Choroid plexus epithelial cell (primary cell): ENCODE measurements at regions not wholly inside any gene's neighbourhood (a gene's known extent, or its start where the extent isn't known, plus 50 kb on each side); places are given as distances from the start of the nearest gene placed in this dataset.
"Not testable (repeated sequence)": the region's sequence is repeated elsewhere in the genome, so short reads cannot be mapped to it uniquely, and the experiment has no call there.

Experiments used
- DNase-seq: peaks from one replicate; pipeline ENCODE4 v3.0.0-alpha.2; 2010; ENCODE audit warnings: low read depth
- H3K4me3 ChIP-seq: 2 replicates; pipeline ENCODE4 v1.5.1; 2011; ENCODE audit warnings: low read depth, mild to moderate bottlenecking, control low read depth, low read length, moderate library complexity
- CTCF ChIP-seq: conservative IDR thresholded peaks from 2 replicates; pipeline ENCODE4 v1.5.1; 2011; ENCODE audit warnings: low read depth, mild to moderate bottlenecking, control low read depth, inconsistent platforms, low read length, moderate library complexity

GRCh38 chr5:127213231-127213630 lies 77.4 kb upstream of the MEGF10 start:
- no peak for DNase-seq
- no peak overlapping the region for H3K4me3 ChIP-seq
- no peak for TF ChIP-seq CTCF

GRCh38 chr5:127216143-127216542 lies 74.5 kb upstream of the MEGF10 start:
- TF ChIP-seq CTCF: no peak
- DNase-seq: no peak
- H3K4me3 ChIP-seq: no peak overlapping the region

DNA sequence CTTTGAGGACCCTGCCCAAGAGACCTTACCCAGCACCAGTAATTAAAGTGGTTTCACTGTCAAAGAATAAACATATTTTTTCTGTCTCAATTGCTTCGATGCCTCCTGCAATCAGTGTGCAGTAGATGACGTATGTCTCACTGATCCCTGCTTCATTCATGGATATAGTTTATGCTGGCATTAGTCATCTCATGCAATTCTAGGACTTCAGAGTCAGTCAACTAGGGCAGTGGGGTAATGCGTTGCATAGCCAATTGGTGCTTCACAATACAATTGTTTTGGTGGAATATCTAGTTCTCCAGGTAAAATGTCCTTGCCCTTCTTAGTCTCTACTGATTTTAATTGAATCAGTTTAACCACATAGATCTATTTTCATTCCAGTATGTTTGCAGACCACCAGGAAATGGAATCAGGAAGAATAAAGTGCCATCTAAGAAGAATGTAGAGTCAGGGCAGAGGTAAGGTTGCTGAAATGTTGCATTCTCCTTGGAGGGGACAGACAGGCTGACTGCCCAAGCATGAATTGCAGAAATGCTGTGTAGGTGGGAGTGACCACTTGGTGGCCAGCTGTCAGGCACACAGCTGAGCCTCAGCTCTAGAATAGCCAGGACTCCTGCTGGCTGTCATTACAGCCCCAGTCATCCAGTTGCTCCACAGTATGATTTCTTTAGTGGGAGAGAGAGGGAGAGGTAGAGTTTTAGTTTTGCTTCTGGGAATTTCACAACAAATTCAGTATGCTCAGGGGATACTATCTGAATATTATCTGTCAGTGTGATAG lies 73.5 kb upstream of the MEGF10 start:
- no peak overlapping the region for H3K4me3 ChIP-seq
- DNase-seq: no peak
- TF ChIP-seq CTCF: peak; percentile 17

- DNase-seq, H3K4me3 ChIP-seq: not testable (repeated sequence)
Observed at GRCh38 chr5:127221936-127222335, 68.7 kb upstream of the MEGF10 start.

- H3K4me3 ChIP-seq, DNase-seq: not testable (repeated sequence)
Observed at GRCh38 chr5:127222571-127223156, 67.9 kb upstream of the MEGF10 start.

GRCh38 chr5:127223256-127223974 lies 67.2 kb upstream of the MEGF10 start:
- no peak for DNase-seq
- H3K4me3 ChIP-seq: no peak overlapping the region
- no peak for TF ChIP-seq CTCF

DNA sequence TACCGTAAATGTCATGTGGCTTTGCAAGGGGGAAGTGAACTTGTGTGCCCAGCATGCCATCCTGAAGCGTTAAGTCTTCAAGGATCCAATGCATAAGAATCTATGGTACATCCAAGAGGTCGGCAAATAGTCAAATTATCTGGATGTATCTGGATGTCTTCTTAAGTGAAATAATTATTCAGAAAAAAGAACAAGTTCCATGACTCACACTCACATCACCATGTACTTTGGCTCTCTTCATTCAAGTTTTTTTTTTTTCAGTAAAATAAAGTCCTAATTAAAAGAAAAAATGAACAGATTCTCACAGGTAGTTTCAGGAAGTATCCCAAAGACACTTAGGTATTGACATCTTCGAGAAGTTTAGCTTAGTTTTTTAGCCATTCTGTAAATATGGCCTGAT lies 62.7 kb upstream of the MEGF10 start:
- TF ChIP-seq CTCF: no peak
- peak; percentile 19 for DNase-seq
- H3K4me3 ChIP-seq: no peak overlapping the region
